IMR-90 (cell line): ENCODE measurements at regions not wholly inside any gene's neighbourhood (a gene's known extent, or its start where the extent isn't known, plus 50 kb on each side); places are given as distances from the start of the nearest gene placed in this dataset.

Experiments
- ATAC-seq: fragments of 200-7000 bp; cut with Tn5 transposase; 2 replicates; pipeline ENCODE4 v1.9.1; 2020; ENCODE audit warnings: low read depth, mild to moderate bottlenecking, moderate library complexity
- BruUV-seq: library from RNA; stranded (reverse); fragments of 400-500 nt; replicated peaks from 2 replicates; lab custom pipeline; 2021; lab: Mats Ljungman, UMichigan
- CTCF ChIA-PET: fragments of 300-600 bp; formaldehyde crosslinking; extraction: SDS; loops from one replicate; lab custom pipeline; 2021; ENCODE audit warnings: antibody characterized with exemption; lab: Yijun Ruan, JAX
- POLR2A ChIA-PET: fragments of 300-600 bp; sonication (Branson Sonifier 250); formaldehyde crosslinking; loops from one replicate; lab custom pipeline; 2022; ENCODE audit warnings: antibody characterized with exemption; ENCODE audit not compliant: unreplicated experiment; lab: Charles Lee
- DNase-seq: peaks from one replicate; pipeline ENCODE4 v3.0.0; 2013
- H2AFZ ChIP-seq: replicated peaks from 2 replicates; pipeline ENCODE3; 2013; ENCODE audit warnings: low read length, mild to moderate bottlenecking; ENCODE audit not compliant: poor library complexity
- H2AK5ac ChIP-seq: 2 replicates; pipeline ENCODE4 v1.6.1; 2013; ENCODE audit warnings: low read depth, low read length, inconsistent platforms
- H2AK9ac ChIP-seq: replicated peaks from 2 replicates; pipeline ENCODE3; 2013; ENCODE audit warnings: mild to moderate bottlenecking, low read depth, low read length, moderate library complexity; ENCODE audit not compliant: poor library complexity
- H2BK120ac ChIP-seq: 2 replicates; pipeline ENCODE4 v1.6.1; 2013; ENCODE audit warnings: low read depth, low read length, inconsistent platforms
- H2BK15ac ChIP-seq: 3 replicates; pipeline ENCODE4 v1.6.1; 2013; ENCODE audit warnings: low read depth, low read length, inconsistent platforms
- H2BK20ac ChIP-seq: 2 replicates; pipeline ENCODE4 v1.6.1; 2013; ENCODE audit warnings: low read depth, mild to moderate bottlenecking, inconsistent platforms, low read length, moderate library complexity
- H2BK5ac ChIP-seq: 2 replicates; pipeline ENCODE4 v1.6.1; 2013; ENCODE audit warnings: mild to moderate bottlenecking, low read depth, low read length, inconsistent platforms; ENCODE audit not compliant: poor library complexity, severe bottlenecking
- H3K14ac ChIP-seq: replicated peaks from 2 replicates; pipeline ENCODE4 v1.6.1; 2013; ENCODE audit warnings: low read depth, low read length, inconsistent platforms
- H3K18ac ChIP-seq: 2 replicates; pipeline ENCODE4 v1.6.1; 2013; ENCODE audit warnings: low read depth, low read length, control low read depth
- H3K23ac ChIP-seq: 2 replicates; pipeline ENCODE4 v1.6.1; 2013; ENCODE audit warnings: low read depth, low read length, inconsistent platforms
- H3K27ac ChIP-seq: 2 replicates; pipeline ENCODE4 v1.5.1; 2013; ENCODE audit warnings: mild to moderate bottlenecking, control low read depth, low read length; ENCODE audit not compliant: insufficient read depth
- H3K27me3 ChIP-seq: 2 replicates; pipeline ENCODE4 v1.6.1; 2013; ENCODE audit warnings: low read length; ENCODE audit not compliant: control insufficient read depth, insufficient read depth
- H3K36me3 ChIP-seq: 2 replicates; pipeline ENCODE4 v1.6.1; 2013; ENCODE audit warnings: low read length, mixed read lengths; ENCODE audit not compliant: control insufficient read depth, insufficient read depth
- H3K4ac ChIP-seq: 2 replicates; pipeline ENCODE4 v1.6.1; 2013; ENCODE audit warnings: low read depth, low read length, inconsistent platforms
- H3K4me1 ChIP-seq: 2 replicates; pipeline ENCODE4 v1.6.1; 2013; ENCODE audit warnings: low read length, mixed read lengths; ENCODE audit not compliant: control insufficient read depth, insufficient read depth
- H3K4me2 ChIP-seq: 2 replicates; pipeline ENCODE4 v1.6.1; 2013; ENCODE audit warnings: low read depth, mild to moderate bottlenecking, control low read depth, low read length, moderate library complexity
- H3K4me3 ChIP-seq: 2 replicates; pipeline ENCODE4 v1.5.1; 2013; ENCODE audit warnings: low read depth, mild to moderate bottlenecking, control low read depth, low read length, moderate library complexity; ENCODE audit not compliant: insufficient read depth
- H3K56ac ChIP-seq: 2 replicates; pipeline ENCODE4 v1.6.1; 2013; ENCODE audit warnings: low read length, inconsistent platforms; ENCODE audit not compliant: insufficient read depth; ENCODE audit errors: extremely low read depth
- H3K79me1 ChIP-seq, 2 experiments: 2 replicates each; pipeline ENCODE4 v1.6.1; 2013; ENCODE audit warnings: low read length in 2 of 2, inconsistent platforms in 1 of 2, low read depth in 1 of 2
- H3K9ac ChIP-seq: 2 replicates; pipeline ENCODE4 v1.6.1; 2013; ENCODE audit warnings: low read depth, low read length, control low read depth
- H3K9me1 ChIP-seq: 2 replicates; pipeline ENCODE4 v1.6.1; 2013; ENCODE audit warnings: low read length, inconsistent platforms; ENCODE audit not compliant: insufficient read depth
- H3K9me3 ChIP-seq: 2 replicates; pipeline ENCODE4 v1.6.1; 2013; ENCODE audit warnings: low read length; ENCODE audit not compliant: control insufficient read depth, insufficient read depth
- H4K20me1 ChIP-seq: 2 replicates; pipeline ENCODE4 v1.6.1; 2013; ENCODE audit warnings: low read length, inconsistent platforms; ENCODE audit not compliant: insufficient read depth
- H4K5ac ChIP-seq: 2 replicates; pipeline ENCODE4 v1.6.1; 2013; ENCODE audit warnings: mild to moderate bottlenecking, low read depth, low read length, control low read depth
- H4K8ac ChIP-seq, 2 experiments: 2 replicates each; pipeline ENCODE4 v1.6.1; 2013; ENCODE audit warnings: low read depth in 2 of 2, low read length in 2 of 2, control low read depth in 1 of 2, inconsistent platforms in 1 of 2
- H4K91ac ChIP-seq: 2 replicates; pipeline ENCODE4 v1.6.1; 2013; ENCODE audit warnings: low read depth, low read length, inconsistent platforms; ENCODE audit not compliant: insufficient read depth
- MAFK ChIP-seq: IDR thresholded peaks from 2 replicates; pipeline ENCODE4 v1.6.1; 2012; ENCODE audit warnings: low read depth, low read length, improper control_type of control experiment
- NFE2L2 ChIP-seq: fragments of 150-350 bp; IDR thresholded peaks from 2 replicates; pipeline ENCODE4 v1.6.1; 2016; ENCODE audit warnings: low read depth, mild to moderate bottlenecking, low read length
- POLR2A ChIP-seq: IDR thresholded peaks from 2 replicates; pipeline ENCODE4 v1.6.1; 2012; ENCODE audit warnings: mild to moderate bottlenecking, low read depth, low read length
- dilution Hi-C: fragments of 300-500 bp; cut with HindIII; formaldehyde crosslinking; loops from one replicate; pipeline ENCODE4 v1.14.3; 2018; ENCODE audit warnings: low sequenced_read_pairs; ENCODE audit not compliant: unreplicated experiment
- in situ Hi-C: fragments of 300-500 bp; cut with MboI; formaldehyde crosslinking; loops from 3 replicates; pipeline ENCODE4 v1.14.3; 2019; ENCODE audit warnings: low sequenced_read_pairs, inconsistent platforms, mixed read lengths
- intact Hi-C: fragments of 100-400 bp; cut with micrococcal nuclease; formaldehyde crosslinking; loops from 2 replicates; pipeline ENCODE4 v1.10.0; 2022
- TF ChIP-seq, protein P1 (sequence below): fragments of 150-350 bp; IDR thresholded peaks from 2 replicates; pipeline ENCODE4 v1.6.1; 2017; ENCODE audit warnings: mild to moderate bottlenecking, antibody characterized with exemption, low read length, low read depth

GRCh38 chr10:65497837-65498236 lies 1428.0 kb upstream of the LRRTM3 start:
- ATAC-seq (no peak), DNase-seq (no peak)
- ChIA-PET POLR2A (no interaction called here), CTCF (no interaction called here)
- TF ChIP-seq POLR2A (no peak), NFE2L2 (no peak), MAFK (no peak)
- TF ChIP-seq, protein P1, sequence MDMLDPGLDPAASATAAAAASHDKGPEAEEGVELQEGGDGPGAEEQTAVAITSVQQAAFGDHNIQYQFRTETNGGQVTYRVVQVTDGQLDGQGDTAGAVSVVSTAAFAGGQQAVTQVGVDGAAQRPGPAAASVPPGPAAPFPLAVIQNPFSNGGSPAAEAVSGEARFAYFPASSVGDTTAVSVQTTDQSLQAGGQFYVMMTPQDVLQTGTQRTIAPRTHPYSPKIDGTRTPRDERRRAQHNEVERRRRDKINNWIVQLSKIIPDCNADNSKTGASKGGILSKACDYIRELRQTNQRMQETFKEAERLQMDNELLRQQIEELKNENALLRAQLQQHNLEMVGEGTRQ = no peak
- H3K36me3 ChIP-seq = no peaks in the 10 kb centered on the region
- no peak overlapping the region for H2AK5ac ChIP-seq
- dilution Hi-C loops = no loop called here
- no peak overlapping the region for H2AK9ac ChIP-seq
- H3K9me3 ChIP-seq = peaks cover 5% of the 10 kb centered on the region
- H3K56ac ChIP-seq = no peak overlapping the region
- H2BK120ac ChIP-seq = no peak overlapping the region
- in situ Hi-C loops = no loop called here
- H3K27me3 ChIP-seq = no peaks in the 10 kb centered on the region
- no peak overlapping the region for H3K4me2 ChIP-seq
- no peak overlapping the region for H2BK5ac ChIP-seq
- intact Hi-C loops = no loop called here
- H4K8ac ChIP-seq = no peak overlapping the region
- no peak overlapping the region for H3K4ac ChIP-seq
- no peak overlapping the region for H3K9ac ChIP-seq
- no peak overlapping the region for H3K14ac ChIP-seq
- H3K79me1 ChIP-seq = no peaks in the 10 kb centered on the region
- H3K4me3 ChIP-seq = no peak overlapping the region
- H2BK20ac ChIP-seq = no peak overlapping the region
- no TSS peak for BruUV-seq
- no peak overlapping the region for H3K23ac ChIP-seq
- H3K18ac ChIP-seq = no peak overlapping the region
- no peaks in the 10 kb centered on the region for H3K9me1 ChIP-seq
- no peaks in the 10 kb centered on the region for H4K20me1 ChIP-seq
- H2AFZ ChIP-seq = no peak overlapping the region
- H2BK15ac ChIP-seq = no peak overlapping the region
- no peak overlapping the region for H4K5ac ChIP-seq
- H3K27ac ChIP-seq = no peak overlapping the region
- H4K91ac ChIP-seq = no peak overlapping the region
- no peaks in the 10 kb centered on the region for H3K4me1 ChIP-seq
